HG03025 (cell line): ENCODE measurements at regions not wholly inside any gene's neighbourhood (a gene's known extent, or its start where the extent isn't known, plus 50 kb on each side); places are given as distances from the start of the nearest gene placed in this dataset.
"Not testable (repeated sequence)": the region's sequence is repeated elsewhere in the genome, so short reads cannot be mapped to it uniquely, and the experiment has no call there.

ENCODE experiments used
- ATAC-seq: cut with Tn5 transposase; IDR thresholded peaks from one replicate; pipeline ENCODE4 v1.9.1; 2021; ENCODE audit warnings: mild to moderate bottlenecking, moderate library complexity; ENCODE audit not compliant: unreplicated experiment, low FRiP score

DNA sequence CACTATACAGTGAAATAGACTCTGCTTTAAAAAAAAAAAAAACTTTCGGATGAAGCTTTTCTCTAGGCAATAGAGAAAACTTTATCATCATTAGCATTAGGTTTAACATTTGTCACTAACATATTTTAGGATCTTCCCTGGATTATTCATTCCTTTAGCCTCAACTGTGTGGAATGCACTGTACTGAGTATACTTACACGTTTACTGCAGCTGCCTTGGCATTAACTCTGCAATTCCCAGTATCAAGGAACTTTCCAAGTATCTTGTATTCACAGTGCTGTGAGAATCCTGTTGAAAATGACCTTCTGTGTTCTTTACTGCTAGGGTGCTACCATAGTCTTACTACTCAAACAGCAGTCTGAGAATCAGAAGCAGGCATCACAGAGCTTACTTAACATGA is 328.2 kb upstream of the COL3A1 start:
- no peak for ATAC-seq

- ATAC-seq = no peak
Measured at GRCh38 chr2:188647430-188648070, 326.6 kb upstream of the COL3A1 start.

DNA sequence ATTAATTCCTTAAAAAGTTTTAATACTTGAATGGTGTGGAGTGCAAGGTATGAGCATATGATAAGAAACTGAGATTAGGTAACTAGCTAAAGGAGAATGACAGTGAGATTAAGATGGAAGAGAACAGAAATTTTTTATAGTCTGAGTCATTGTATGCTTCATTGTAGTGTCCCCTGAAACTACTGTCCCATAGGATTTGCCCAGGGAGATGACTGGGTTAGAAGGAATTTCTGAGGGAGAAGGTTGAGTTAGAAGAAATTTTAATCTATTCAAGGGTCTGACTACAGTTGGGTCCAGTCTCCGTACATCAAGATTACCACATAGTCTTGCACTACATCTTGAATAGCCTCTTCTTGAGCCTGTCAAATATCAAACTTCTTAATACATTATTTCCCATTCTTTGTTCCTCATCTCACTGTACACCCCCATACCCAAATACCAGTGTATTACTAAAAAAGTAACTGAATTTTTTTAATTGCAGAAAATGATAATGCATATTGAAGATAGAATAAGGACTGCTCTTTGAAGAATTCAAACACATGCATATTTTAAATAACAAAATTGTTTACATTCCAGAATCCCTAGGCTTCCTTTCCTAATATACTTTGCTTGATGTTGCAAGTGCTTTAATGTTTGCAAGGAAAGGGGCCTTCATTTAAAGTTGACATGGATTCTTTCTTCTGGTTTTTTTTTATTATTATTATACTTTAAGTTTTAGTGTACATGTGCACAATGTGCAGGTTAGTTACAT is 314.3 kb upstream of the COL3A1 start:
- no peak for ATAC-seq

GRCh38 chr2:188663301-188663700 is 310.9 kb upstream of the COL3A1 start:
- ATAC-seq = no peak

GRCh38 chr2:188664416-188664815 is 309.8 kb upstream of the COL3A1 start:
- ATAC-seq = no peak

- ATAC-seq = no peak
Measured at GRCh38 chr2:188664951-188665595, 309.1 kb upstream of the COL3A1 start.

- ATAC-seq = no peak
Measured at GRCh38 chr2:188665727-188666304, 308.4 kb upstream of the COL3A1 start.

- no peak for ATAC-seq
Measured at GRCh38 chr2:188666503-188666902, 307.7 kb upstream of the COL3A1 start.

GRCh38 chr2:188668017-188668680 is 306.0 kb upstream of the COL3A1 start:
- no peak for ATAC-seq

- ATAC-seq = no peak
Measured at GRCh38 chr2:188675391-188676009, 298.7 kb upstream of the COL3A1 start.

DNA sequence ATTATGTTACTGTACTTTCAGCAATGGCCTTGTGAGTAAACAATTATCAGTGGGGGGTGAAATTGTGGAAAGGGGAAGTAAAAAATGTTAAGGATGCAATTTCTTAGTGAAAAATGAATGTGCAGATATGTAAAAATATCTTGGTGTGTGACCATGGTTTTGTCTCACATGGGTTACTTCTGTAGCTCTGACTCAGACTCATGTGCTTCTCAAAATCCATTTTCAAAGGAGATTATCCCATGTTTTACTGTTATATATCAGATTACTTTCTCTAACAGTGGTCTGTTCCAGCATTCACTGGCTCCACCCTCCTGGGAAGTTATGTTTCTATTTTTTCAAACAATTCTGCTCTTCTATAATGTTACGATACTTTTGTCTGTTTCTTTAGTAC is 298.2 kb upstream of the COL3A1 start:
- ATAC-seq = no peak

- no peak for ATAC-seq
Measured at GRCh38 chr2:188677142-188677541, 297.0 kb upstream of the COL3A1 start.

GRCh38 chr2:188678882-188679281 is 295.3 kb upstream of the COL3A1 start:
- ATAC-seq = no peak

GRCh38 chr2:188682838-188683237 is 291.3 kb upstream of the COL3A1 start:
- no peak for ATAC-seq

GRCh38 chr2:188684795-188685194 is 289.4 kb upstream of the COL3A1 start:
- no peak for ATAC-seq

DNA sequence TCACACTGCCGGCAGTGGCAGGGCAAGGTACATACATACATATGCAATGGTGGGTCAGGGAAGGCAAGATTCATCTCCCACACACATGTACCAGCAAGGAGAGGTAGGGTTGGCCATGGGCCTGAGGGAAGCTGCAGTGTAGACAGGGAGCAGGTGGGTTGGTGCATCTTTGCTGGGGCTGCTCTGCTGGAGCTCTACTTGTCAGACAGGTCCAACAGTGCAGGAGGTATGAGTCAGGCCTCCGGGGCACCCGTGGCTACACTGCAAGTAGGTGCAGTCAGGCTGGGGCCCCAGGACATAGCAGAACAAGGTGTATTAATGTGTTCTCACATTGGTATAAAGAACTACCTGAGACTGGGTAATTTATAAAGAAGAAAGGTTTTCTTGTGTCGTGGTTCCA is 281.1 kb upstream of the COL3A1 start:
- ATAC-seq = no peak

DNA sequence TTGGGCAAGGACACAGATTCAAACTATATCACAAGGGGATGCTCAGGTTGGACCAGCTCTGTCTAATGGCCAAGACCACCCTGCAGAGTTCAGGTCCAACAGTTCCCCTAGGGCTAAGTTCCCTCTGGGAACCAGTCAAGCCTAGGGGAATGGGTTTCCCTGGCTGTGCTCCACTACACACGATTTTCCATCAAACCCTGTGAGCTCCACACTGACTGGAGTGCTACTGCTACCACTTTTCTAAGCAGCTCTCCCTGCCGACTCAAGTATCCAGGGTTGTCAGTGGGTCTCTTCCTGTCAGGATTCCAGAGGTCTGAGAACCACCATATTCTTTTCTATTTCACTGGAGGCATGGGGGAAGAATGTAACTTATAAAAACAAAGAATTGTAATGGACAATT is 280.4 kb upstream of the COL3A1 start:
- ATAC-seq = no peak

DNA sequence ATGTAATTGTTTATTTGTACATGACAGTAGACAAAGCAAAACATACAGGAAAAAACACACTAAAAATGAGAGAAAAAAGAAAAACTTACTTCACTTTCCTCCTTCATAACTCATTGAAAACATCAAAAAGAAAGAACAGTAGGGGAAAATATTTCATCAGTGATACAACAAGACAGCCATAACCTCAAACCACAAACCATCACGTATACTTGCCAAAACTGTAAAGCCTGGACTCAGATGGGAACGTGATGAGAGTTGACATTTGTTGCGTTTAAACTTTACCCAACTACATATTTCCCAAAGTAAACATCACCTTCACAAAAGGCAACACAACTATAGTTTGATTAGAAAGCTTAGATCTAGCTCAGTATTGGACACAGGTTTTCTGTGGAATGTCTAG is 278.2 kb upstream of the COL3A1 start:
- ATAC-seq = no peak

DNA sequence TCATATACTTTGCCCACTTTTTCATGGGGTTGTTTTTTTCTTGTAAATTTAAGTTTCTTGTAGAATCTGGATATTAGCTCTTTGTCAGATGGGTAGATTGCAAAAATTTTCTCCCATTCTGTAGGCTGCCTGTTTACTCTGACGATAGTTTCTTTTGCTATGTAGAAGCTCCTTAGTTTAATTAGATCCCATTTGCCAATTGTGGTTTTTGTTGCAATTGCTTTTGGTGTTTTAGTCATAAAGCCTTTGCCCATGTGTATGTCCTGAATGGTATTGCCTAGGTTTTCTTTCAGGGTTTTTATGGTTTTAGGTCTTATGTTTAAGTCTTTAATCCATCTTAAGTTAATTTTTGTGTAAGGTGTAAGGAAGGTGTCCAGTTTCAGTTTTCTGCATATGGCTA is 276.0 kb upstream of the COL3A1 start:
- not testable (repeated sequence) for ATAC-seq

GRCh38 chr2:188701836-188702235 is 272.3 kb upstream of the COL3A1 start:
- ATAC-seq = no peak
